MV-4-11 (cell line): ENCODE measurements at regions not wholly inside any gene's neighbourhood (a gene's known extent, or its start where the extent isn't known, plus 50 kb on each side); places are given as distances from the start of the nearest gene placed in this dataset.
"Not testable (repeated sequence)": the region's sequence is repeated elsewhere in the genome, so short reads cannot be mapped to it uniquely, and the experiment has no call there.

Experiments
- DNase-seq: peaks from one replicate; lab custom pipeline; 2025; lab: John Stamatoyannopoulos, UW

GRCh38 chr22:48912356-48913066, 915.2 kb downstream of the BRD1 start:
- DNase-seq, result not testable (repeated sequence)

DNA sequence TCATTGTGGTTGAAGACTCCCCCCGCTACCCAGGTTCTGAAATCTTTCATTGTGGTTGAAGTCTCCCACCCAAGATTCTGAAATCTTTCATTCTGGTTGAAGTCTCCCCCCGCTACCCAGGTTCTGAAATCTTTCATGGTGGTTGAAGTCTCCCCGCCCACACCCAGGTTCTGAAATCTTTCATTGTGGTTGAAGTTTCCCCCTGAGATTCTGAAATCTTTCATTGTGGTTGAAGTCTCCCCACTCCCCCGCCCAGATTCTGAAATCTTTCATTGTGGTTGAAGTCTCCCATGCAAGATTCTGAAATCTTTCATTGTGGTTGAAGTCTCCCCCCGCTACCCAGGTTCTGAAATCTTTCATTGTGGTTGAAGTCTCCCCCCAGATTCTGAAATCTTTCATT, 916.0 kb downstream of the BRD1 start:
- DNase-seq, result not testable (repeated sequence)

- not testable (repeated sequence) for DNase-seq
Observed at GRCh38 chr22:48911067-48911466, 916.6 kb downstream of the BRD1 start.

DNA sequence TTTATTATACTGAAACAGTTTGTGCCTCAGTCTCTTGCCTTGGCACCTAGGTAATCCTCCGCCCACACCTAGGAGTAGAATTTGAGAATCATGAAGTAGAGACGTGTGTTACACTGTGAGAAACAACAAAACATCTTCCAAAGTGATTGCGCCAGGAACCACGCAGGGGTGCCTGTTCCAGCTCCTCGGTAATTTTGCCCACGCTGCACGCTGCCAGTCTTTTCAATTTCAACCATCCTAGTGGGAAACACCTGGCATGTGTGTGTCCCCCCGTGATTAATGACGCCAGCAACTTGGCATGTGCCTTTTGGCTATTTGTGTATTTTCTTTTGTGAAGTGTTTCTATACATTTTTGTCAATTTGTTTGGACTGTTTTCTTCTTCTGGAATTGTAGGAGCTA, 919.1 kb downstream of the BRD1 start:
- DNase-seq, result no peak

DNA sequence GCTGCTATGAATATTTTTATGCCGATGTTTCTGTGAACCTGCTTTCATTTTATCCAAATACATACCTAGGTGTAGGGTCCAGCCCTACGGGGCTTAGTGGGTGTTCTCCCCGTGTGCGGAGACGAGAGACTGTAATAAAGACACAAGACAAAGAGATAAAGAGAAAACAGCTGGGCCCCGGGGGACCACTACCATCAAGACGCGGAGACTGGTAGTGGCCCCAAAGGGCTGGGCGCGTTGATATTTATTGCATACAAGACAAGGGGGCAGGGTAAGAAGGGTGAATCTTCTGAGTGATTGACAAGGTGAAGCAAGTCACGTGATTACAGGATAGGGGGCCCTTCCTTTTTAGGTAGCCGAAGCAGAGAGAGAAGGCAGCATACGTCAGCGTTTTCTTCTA, 920.1 kb downstream of the BRD1 start:
- DNase-seq, result no peak

DNA sequence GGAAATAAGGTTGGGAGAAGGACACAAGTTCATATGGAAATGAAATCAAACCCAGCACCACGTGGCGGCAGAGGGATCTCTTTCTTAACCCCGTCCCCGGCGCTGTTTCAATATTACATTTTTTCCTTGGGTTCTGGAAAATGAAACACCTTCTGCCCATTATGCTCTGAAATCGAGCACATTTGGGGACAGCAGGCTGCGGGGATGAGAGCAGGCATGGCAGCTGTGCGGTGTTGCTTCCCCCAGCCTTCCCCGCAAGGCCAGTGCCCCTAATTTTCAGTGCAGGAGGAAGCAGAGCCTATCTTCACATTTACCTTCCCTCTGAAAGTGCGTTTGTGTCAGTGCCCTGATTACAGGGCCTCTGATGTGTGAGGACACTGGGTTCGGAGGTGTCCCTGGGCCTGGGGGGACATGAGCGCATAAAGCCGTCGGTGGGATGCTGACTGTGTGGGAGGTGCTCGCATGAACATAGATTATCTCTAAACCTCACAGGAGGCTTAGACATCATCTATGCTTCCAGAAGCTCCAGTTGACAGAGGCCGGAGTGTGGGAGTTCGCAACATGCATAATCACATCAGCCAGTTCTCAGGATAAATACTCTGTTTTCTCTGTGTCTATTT, 921.3 kb downstream of the BRD1 start:
- DNase-seq, result no peak

DNA sequence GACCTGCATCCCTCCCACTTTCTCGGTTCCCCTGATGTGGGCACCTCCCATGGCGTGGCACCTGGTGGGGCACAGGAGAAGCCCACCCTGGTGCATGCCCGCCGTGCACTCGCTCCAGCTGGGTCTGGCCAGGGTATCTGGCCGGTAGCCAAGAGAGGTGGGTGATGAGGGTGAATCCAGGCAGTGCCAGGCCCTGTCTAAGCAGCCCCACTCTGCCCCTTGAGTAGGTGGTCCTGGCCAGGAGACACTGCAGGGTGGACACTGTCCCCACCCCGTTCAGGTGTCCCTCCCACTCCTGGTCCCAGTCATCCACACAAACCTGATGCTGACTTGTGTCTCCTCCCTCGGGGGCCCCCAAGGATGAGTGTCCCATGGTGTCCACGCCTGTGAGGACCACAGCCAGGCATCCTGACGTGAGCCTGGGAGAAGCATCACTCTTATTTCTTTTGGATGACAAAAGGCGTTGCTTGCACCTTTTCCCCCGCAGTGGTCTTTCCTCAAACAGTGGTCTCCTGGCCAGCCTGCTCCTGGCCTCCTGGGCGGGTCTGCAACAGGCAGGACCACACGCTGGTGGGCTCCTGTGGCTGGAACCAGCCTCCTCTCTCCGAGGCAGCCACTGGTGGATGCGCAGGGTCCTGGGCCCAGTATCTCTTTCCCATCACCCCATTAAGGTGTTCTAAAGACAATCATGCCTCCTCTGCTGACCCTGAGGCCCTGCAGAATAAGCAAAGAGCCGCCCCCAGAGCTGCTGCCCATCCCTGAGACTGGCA, 922.3 kb downstream of the BRD1 start:
- no peak for DNase-seq

- DNase-seq, result no peak
Observed at GRCh38 chr22:48902983-48903650, 924.6 kb downstream of the BRD1 start.

DNA sequence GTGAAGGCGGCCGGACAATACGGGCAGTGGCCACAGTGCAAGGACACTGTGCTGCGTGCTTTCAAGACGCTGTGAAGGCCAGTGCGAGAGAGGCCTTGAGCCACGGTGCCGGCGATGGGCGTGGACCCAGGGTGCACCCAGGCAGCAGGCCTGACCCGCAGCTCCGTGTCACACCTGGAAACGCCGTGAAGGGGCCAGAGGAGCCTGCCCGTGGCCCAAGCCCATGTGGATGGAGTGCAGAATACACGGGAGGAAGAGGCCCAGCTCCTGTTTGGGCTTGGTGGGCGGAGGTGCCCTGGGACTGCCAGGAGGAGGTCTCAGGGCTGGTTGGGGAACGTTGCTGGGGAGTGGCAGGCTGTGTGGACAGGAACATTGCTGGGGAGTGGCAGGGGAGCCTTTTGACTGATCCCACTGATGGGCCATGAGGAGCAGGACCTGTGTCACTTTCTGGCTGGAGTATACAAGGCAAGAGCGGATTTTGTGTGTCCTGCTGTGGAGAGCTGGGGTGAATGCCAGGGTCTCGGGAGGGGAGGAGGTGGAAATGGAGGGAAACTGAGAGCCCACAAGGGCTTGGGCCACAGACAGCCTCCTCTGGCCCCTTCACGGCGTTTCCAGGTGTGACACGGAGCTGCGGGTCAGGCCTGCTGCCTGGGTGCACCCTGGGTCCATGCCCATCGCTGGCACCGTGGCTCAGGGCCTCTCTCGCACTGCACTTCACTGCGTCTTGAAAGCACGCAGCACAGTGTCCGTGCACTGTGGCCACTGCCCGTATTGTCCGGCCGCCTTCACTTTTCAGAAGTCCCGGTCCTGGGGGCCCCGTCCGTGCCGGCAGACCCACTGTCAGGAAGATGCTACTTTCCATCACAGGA, 925.4 kb downstream of the BRD1 start:
- DNase-seq, result no peak

DNA sequence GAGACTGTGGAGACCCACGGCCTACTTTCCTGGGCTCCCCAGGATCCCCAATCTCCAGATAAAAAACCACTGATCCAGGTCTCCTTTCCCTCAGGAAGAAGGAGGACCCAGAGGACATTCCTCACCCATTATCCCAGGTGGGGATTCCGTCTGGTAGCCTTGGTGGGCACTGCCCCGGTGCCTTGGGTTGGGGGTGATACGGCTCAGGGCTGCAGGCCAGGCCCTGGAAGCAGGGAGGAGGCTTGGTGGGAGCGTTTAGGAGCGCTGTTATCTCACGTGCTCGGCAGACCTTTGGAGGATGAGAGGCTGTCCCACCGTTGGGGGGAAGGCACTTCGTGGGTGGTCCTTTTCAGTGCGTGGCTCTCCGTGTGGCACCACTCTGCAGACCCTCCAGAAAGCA, 926.3 kb downstream of the BRD1 start:
- DNase-seq, result no peak

DNA sequence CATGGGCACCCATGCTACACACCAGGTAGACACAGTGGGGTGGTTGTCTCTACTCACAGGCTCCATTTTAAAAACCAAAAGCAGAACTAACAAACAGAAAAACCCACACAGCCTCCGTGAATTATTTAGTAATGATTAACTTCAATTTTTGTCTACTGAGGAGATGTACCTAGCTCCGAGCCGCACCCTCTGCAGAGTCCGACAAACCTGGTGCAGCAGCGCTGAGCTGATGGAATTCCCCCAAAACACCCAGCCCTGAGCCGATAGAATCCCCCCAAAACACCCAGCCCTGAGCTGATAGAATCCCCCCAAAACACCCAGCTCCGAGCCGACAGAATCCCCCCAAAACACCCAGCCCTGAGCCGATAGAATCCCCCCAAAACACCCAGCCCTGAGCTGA, 927.0 kb downstream of the BRD1 start:
- no peak for DNase-seq

- no peak for DNase-seq
Observed at GRCh38 chr22:48900327-48900597, 927.4 kb downstream of the BRD1 start.

DNA sequence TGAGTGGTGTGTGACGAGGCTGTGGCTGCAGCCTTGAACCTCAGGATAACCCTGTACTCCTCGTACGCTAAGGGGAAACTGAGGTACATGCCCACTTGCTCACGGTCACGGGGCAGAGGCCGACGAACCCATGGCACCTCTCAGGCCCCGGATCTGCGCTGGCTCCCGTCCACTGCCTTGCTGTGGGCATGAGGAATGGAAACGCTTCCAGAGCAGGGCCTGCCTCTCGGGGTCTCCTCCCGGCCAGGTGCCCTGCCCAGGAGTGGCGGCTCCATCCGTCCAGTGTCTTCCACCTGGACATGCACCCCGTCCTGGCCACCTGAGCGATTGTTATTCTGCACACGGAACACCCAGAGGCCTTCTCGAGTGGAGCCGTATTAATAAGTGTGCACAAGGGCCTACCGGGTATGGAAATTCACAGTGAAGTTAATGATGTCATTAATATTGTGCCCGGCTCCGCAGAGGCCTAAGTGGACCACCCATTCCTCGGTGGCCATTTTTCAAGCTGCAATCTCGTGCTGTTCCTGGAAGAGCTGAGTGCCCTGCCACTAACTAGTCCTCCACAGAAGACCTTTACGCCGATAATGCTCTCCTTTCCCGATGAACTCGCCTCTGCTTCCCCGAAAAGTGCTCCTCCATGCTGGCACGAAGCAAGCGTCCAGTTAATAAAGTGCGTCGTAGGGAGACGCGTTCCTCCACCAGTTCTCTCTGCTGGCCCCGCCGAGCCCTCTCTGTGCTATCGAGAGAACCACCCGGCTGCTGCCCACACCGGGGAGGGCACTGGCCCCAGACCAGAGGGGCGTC, 927.9 kb downstream of the BRD1 start:
- DNase-seq, result no peak

GRCh38 chr22:48898524-48899250, 929.0 kb downstream of the BRD1 start:
- no peak for DNase-seq

- DNase-seq, result no peak
Observed at GRCh38 chr22:48897645-48898370, 929.9 kb downstream of the BRD1 start.

DNA sequence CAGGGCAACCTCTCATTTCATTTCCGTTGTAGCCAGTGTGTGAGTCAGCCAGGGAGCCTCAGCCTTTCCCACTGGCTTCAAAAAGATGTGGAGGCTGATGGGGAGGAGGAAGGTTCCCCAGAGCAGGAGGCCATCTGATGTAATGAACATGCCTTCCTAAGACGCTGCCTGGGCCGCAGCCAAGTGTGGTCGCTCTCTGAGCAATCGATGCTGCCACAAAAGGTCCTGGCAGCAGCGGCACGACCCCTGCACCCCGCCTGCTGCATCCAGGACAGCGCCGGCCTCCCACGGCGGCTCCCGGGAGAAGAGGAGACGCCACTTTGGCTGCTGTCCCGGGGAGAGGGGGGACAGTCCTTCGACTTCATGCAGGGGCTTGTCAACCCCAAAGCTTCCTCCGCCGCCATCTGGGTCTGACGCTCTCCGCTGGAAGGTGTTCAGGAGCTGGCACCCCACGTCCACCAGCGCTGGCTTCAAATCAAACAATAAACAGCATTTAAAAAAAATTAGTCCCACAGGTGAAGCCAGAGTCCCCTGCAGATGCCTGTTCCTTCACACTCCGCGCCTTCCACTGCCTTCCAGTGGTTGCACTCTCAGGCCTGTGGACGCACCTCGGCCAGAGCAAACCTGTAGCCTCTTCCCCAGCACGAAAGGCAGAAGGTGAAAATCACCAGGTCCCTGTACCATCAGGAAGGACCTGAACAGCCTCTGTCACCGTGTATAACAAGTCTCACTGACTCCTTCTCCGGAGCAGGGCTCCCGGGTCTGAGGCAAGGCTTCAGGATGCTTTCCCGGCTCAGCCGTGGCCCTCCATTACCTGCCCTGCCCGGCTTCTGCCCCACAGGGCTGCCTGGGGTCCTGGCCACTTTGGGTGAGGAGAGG, 930.7 kb downstream of the BRD1 start:
- DNase-seq, result no peak

GRCh38 chr22:48895831-48896765, 931.6 kb downstream of the BRD1 start:
- DNase-seq, result no peak

DNA sequence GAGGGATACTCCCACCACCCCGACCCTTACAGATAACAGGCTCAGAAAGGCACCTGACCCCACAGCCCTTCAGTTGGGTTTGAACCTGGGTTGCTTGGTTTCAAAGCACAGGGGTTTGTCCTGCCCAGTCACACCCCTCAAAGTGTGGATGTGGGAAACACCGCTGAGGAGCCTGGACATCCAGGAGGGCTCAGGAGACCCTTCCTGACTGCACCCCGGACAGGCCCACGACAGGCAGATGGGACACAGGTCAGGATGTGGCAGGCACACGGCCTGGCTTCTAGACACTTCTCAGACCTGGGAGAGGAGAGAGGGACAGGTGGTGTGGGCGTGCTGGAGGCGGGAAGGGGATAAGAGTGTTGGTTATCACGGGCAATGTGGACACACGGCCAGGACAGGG, 932.3 kb downstream of the BRD1 start:
- DNase-seq, result no peak
